Fibroblast of upper back skin (primary cell): ENCODE measurements at regions not wholly inside any gene's neighbourhood (a gene's known extent, or its start where the extent isn't known, plus 50 kb on each side); places are given as distances from the start of the nearest gene placed in this dataset.
"Not testable (repeated sequence)": the region's sequence is repeated elsewhere in the genome, so short reads cannot be mapped to it uniquely, and the experiment has no call there.

Source experiments
- DNase-seq: peaks from one replicate; pipeline ENCODE4 v3.0.0-alpha.2; 2013

GRCh38 chrX:53883196-53883595 is 161.1 kb downstream of the PHF8 start:
- DNase-seq, result no peak

GRCh38 chrX:53882331-53882730 is 161.9 kb downstream of the PHF8 start:
- DNase-seq, result peak; percentile 0

- not testable (repeated sequence) for DNase-seq
Measured at GRCh38 chrX:53880786-53881185, 163.5 kb downstream of the PHF8 start.

GRCh38 chrX:53859890-53860289 is 173.4 kb upstream of the HUWE1 start:
- DNase-seq, result no peak

- DNase-seq, result peak; percentile 21
Measured at GRCh38 chrX:53831662-53832635, 145.4 kb upstream of the HUWE1 start.

GRCh38 chrX:53824686-53825085 is 138.2 kb upstream of the HUWE1 start:
- DNase-seq, result no peak

GRCh38 chrX:53818115-53818514 is 131.6 kb upstream of the HUWE1 start:
- not testable (repeated sequence) for DNase-seq

- no peak for DNase-seq
Measured at GRCh38 chrX:53817548-53817947, 131.0 kb upstream of the HUWE1 start.

GRCh38 chrX:53813670-53814440 is 127.3 kb upstream of the HUWE1 start:
- DNase-seq, result no peak

- DNase-seq, result no peak
Measured at GRCh38 chrX:53798281-53798680, 111.8 kb upstream of the HUWE1 start.

GRCh38 chrX:53795576-53795975 is 109.1 kb upstream of the HUWE1 start:
- DNase-seq, result no peak

GRCh38 chrX:53794181-53794580 is 107.7 kb upstream of the HUWE1 start:
- DNase-seq, result no peak

- DNase-seq, result no peak
Measured at GRCh38 chrX:53768865-53769264, 82.3 kb upstream of the HUWE1 start.

- no peak for DNase-seq
Measured at GRCh38 chrX:53768451-53768850, 81.9 kb upstream of the HUWE1 start.

- DNase-seq, result no peak
Measured at GRCh38 chrX:53767544-53767943, 81.0 kb upstream of the HUWE1 start.

- DNase-seq, result not testable (repeated sequence)
Measured at GRCh38 chrX:53757181-53757580, 70.7 kb upstream of the HUWE1 start.

GRCh38 chrX:53746718-53747117 is 60.2 kb upstream of the HUWE1 start:
- no peak for DNase-seq

GRCh38 chrX:53743244-53743643 is 56.7 kb upstream of the HUWE1 start:
- DNase-seq, result no peak

- DNase-seq, result no peak
Measured at GRCh38 chrX:53738370-53738906, 51.9 kb upstream of the HUWE1 start.
